H9 (cell line): ENCODE measurements at regions not wholly inside any gene's neighbourhood (a gene's known extent, or its start where the extent isn't known, plus 50 kb on each side); places are given as distances from the start of the nearest gene placed in this dataset.

Experiments used
- DNase-seq: peaks from one replicate; pipeline ENCODE4 v3.0.0-alpha.2; 2017
- H2AFZ ChIP-seq: one replicate; pipeline ENCODE4 v1.6.1; 2013; ENCODE audit warnings: mild to moderate bottlenecking, low read length, control low read depth, moderate library complexity
- H2AK5ac ChIP-seq: 2 replicates; pipeline ENCODE4 v1.6.1; 2013; ENCODE audit warnings: low read length, control low read depth, mixed read lengths; ENCODE audit not compliant: insufficient read length
- H2BK120ac ChIP-seq: one replicate; pipeline ENCODE4 v1.6.1; 2013; ENCODE audit warnings: low read depth, mild to moderate bottlenecking, low read length, control low read depth, inconsistent platforms; ENCODE audit not compliant: poor library complexity, severe bottlenecking
- H2BK12ac ChIP-seq: 2 replicates; pipeline ENCODE4 v1.6.1; 2013; ENCODE audit warnings: low read length, control low read depth, mixed read lengths, low read depth; ENCODE audit not compliant: insufficient read length
- H2BK15ac ChIP-seq: 2 replicates; pipeline ENCODE4 v1.6.1; 2013; ENCODE audit warnings: low read depth, low read length, control low read depth
- H2BK20ac ChIP-seq: one replicate; pipeline ENCODE4 v1.6.1; 2013; ENCODE audit warnings: low read depth, mild to moderate bottlenecking, low read length, control low read depth, inconsistent platforms; ENCODE audit not compliant: poor library complexity, severe bottlenecking
- H2BK5ac ChIP-seq: 2 replicates; pipeline ENCODE4 v1.6.1; 2013; ENCODE audit warnings: low read length, control low read depth, mixed read lengths; ENCODE audit not compliant: insufficient read length
- H3K14ac ChIP-seq: 2 replicates; pipeline ENCODE4 v1.6.1; 2013; ENCODE audit warnings: low read length, control low read depth; ENCODE audit not compliant: insufficient read depth
- H3K18ac ChIP-seq: 2 replicates; pipeline ENCODE4 v1.6.1; 2013; ENCODE audit warnings: low read depth, mild to moderate bottlenecking, mixed read lengths, low read length, control low read depth; ENCODE audit not compliant: insufficient read length
- H3K23ac ChIP-seq: 2 replicates; pipeline ENCODE4 v1.6.1; 2013; ENCODE audit warnings: low read length, control low read depth, mixed read lengths, low read depth; ENCODE audit not compliant: insufficient read length
- H3K23me2 ChIP-seq: 2 replicates; pipeline ENCODE4 v1.6.1; 2013; ENCODE audit warnings: low read depth, mild to moderate bottlenecking, mixed read lengths, low read length, control low read depth; ENCODE audit not compliant: insufficient read length, poor library complexity, severe bottlenecking
- H3K27ac ChIP-seq: 2 replicates; pipeline ENCODE4 v1.5.1; 2013; ENCODE audit warnings: low read length, control low read depth, mixed read lengths, low read depth; ENCODE audit not compliant: insufficient read length
- H3K27me3 ChIP-seq: 2 replicates; pipeline ENCODE4 v1.6.1; 2013; ENCODE audit warnings: low read length, control low read depth, inconsistent platforms; ENCODE audit not compliant: insufficient read depth
- H3K4ac ChIP-seq: 2 replicates; pipeline ENCODE4 v1.6.1; 2013; ENCODE audit warnings: low read depth, mild to moderate bottlenecking, control low read depth, inconsistent platforms, low read length, moderate library complexity
- H3K4me1 ChIP-seq: 2 replicates; pipeline ENCODE4 v1.6.1; 2013; ENCODE audit warnings: low read length, control low read depth, inconsistent platforms; ENCODE audit not compliant: insufficient read depth
- H3K4me2 ChIP-seq: 2 replicates; pipeline ENCODE4 v1.6.1; 2013; ENCODE audit warnings: low read length, control low read depth, mixed read lengths; ENCODE audit not compliant: insufficient read length, insufficient read depth
- H3K56ac ChIP-seq: 2 replicates; pipeline ENCODE4 v1.6.1; 2013; ENCODE audit warnings: low read depth, mild to moderate bottlenecking, mixed read lengths, low read length, control low read depth; ENCODE audit not compliant: insufficient read length
- H3K79me1 ChIP-seq: 2 replicates; pipeline ENCODE4 v1.6.1; 2013; ENCODE audit warnings: low read depth, mild to moderate bottlenecking, moderate library complexity, low read length, control low read depth, inconsistent platforms; ENCODE audit not compliant: insufficient read depth, poor library complexity, severe bottlenecking
- H3K79me2 ChIP-seq: 2 replicates; pipeline ENCODE4 v1.6.1; 2013; ENCODE audit warnings: low read length, control low read depth, inconsistent platforms; ENCODE audit not compliant: insufficient read depth
- H3K9ac ChIP-seq: 2 replicates; pipeline ENCODE4 v1.6.1; 2013; ENCODE audit warnings: low read length, control low read depth, mixed read lengths; ENCODE audit not compliant: insufficient read length; ENCODE audit errors: extremely low read depth
- H3K9me3 ChIP-seq: one replicate; pipeline ENCODE4 v1.6.1; 2013; ENCODE audit warnings: low read depth, low read length, inconsistent platforms; ENCODE audit not compliant: control insufficient read depth
- H3T11ph ChIP-seq: one replicate; pipeline ENCODE4 v1.6.1; 2013; ENCODE audit warnings: mild to moderate bottlenecking, low read length, control low read depth, inconsistent platforms
- H4K20me1 ChIP-seq: one replicate; pipeline ENCODE4 v1.6.1; 2013; ENCODE audit not compliant: control insufficient read depth, insufficient read length, insufficient read depth
- H4K5ac ChIP-seq: 2 replicates; pipeline ENCODE4 v1.6.1; 2013; ENCODE audit warnings: low read depth, mild to moderate bottlenecking, mixed read lengths, low read length, control low read depth; ENCODE audit not compliant: insufficient read length
- H4K8ac ChIP-seq: replicated peaks from 2 replicates; pipeline ENCODE4 v1.6.1; 2013; ENCODE audit warnings: low read length, control low read depth, mixed read lengths, low read depth; ENCODE audit not compliant: insufficient read length
- H4K91ac ChIP-seq: 2 replicates; pipeline ENCODE4 v1.6.1; 2013; ENCODE audit warnings: low read depth, mild to moderate bottlenecking, moderate library complexity, mixed read lengths, low read length, control low read depth; ENCODE audit not compliant: insufficient read length
- H3K27ac Mint-ChIP-seq, 3 experiments: 2 replicates in 2 of 3; 3 replicates in 1 of 3; pipeline ENCODE4 v1.8.0; 2020 to 2021; ENCODE audit warnings: mixed read lengths in 3 of 3, mild to moderate bottlenecking in 1 of 3, moderate library complexity in 1 of 3
- H3K27me3 Mint-ChIP-seq: 2 replicates; pipeline ENCODE4 v1.8.0; 2021; ENCODE audit warnings: low read depth, mild to moderate bottlenecking, moderate library complexity, mixed read lengths
- H3K36me3 Mint-ChIP-seq, 3 experiments: 2 replicates in 2 of 3; 3 replicates in 1 of 3; pipeline ENCODE4 v1.8.0; 2020 to 2021; ENCODE audit warnings: low read depth in 3 of 3, mixed read lengths in 3 of 3; ENCODE audit not compliant: insufficient read depth in 1 of 3
- H3K4me1 Mint-ChIP-seq, 2 experiments: 2 replicates each; pipeline ENCODE4 v1.8.0; 2020; ENCODE audit warnings: mixed read lengths in 2 of 2
- H3K4me3 Mint-ChIP-seq, 2 experiments: 2 replicates in 1 of 2; 3 replicates in 1 of 2; pipeline ENCODE4 v1.8.0; 2020 to 2021; ENCODE audit warnings: mild to moderate bottlenecking in 2 of 2, mixed read lengths in 2 of 2, moderate library complexity in 1 of 2
- H3K9me3 Mint-ChIP-seq, 2 experiments: 2 replicates in 1 of 2; 3 replicates in 1 of 2; pipeline ENCODE4 v1.8.0; 2020; ENCODE audit warnings: mild to moderate bottlenecking in 2 of 2, mixed read lengths in 2 of 2, moderate library complexity in 1 of 2
- CTCF ChIP-seq: fragments of 200-600 bp; sonication (generic); conservative IDR thresholded peaks from 3 replicates; pipeline ENCODE4 v1.8.0; 2021; ENCODE audit warnings: antibody characterized with exemption, mild to moderate bottlenecking
- WGBS: extraction: QIAGEN DNeasy Blood & Tissue Kit; methylation state at CpG from one replicate; pipeline ENCODE4 v1.1.7; 2013; ENCODE audit warnings: missing lambda C conversion rate, low lambda C conversion rate, mixed read lengths; ENCODE audit not compliant: insufficient read length; ENCODE audit errors: extremely low coverage; 5-methylcytosine and 5-hydroxymethylcytosine counted together

- Histone ChIP-seq H2AK5ac (no peak overlapping the region), H3K9ac (no peak overlapping the region), H3K14ac (no peak overlapping the region), H4K91ac (no peak overlapping the region), H2BK12ac (no peak overlapping the region), H3K9me3 (no peaks in the 10 kb centered on the region), H3K4ac (no peak overlapping the region), H3T11ph (no peak overlapping the region), H3K79me1 (no peaks in the 10 kb centered on the region), H3K4me2 (no peak overlapping the region), H2BK20ac (no peak overlapping the region), H2BK15ac (no peak overlapping the region), H3K4me1 (peaks cover 2% of the 10 kb centered on the region; the same call in 1 of the 2 replicates), H4K5ac (no peak overlapping the region), H3K56ac (no peak overlapping the region), H2AFZ (no peak overlapping the region), H3K27me3 (no peaks in the 10 kb centered on the region), H2BK120ac (no peak overlapping the region), H3K27ac (no peak overlapping the region), H4K8ac (no peak overlapping the region), H3K23ac (no peak overlapping the region), H3K18ac (no peak overlapping the region), H3K23me2 (no peaks in the 10 kb centered on the region), H3K79me2 (no peaks in the 10 kb centered on the region), H2BK5ac (no peak overlapping the region), H4K20me1 (no peaks in the 10 kb centered on the region)
- H3K27ac Mint-ChIP-seq = no peak overlapping the region
- H3K27me3 Mint-ChIP-seq = no peaks in the 10 kb centered on the region
- TF ChIP-seq CTCF = no peak
- no peaks in the 10 kb centered on the region for H3K9me3 Mint-ChIP-seq
- H3K4me3 Mint-ChIP-seq = no peak overlapping the region
- no CpG with 5 or more reads among the region's 2 CpGs for WGBS
- H3K4me1 Mint-ChIP-seq = peaks cover 4% of the 10 kb centered on the region in 2 experiments
- no peaks in the 10 kb centered on the region for H3K36me3 Mint-ChIP-seq
- no peak for DNase-seq
These were observed 1853.6 kb upstream of the LRRTM1 start for GRCh38 chr2:82158150-82158549.
